CD4-positive, alpha-beta T cell treated with Interleukin-4 for 4 hours (primary cell): ENCODE measurements at regions not wholly inside any gene's neighbourhood (a gene's known extent, or its start where the extent isn't known, plus 50 kb on each side); places are given as distances from the start of the nearest gene placed in this dataset.
"Not testable (repeated sequence)": the region's sequence is repeated elsewhere in the genome, so short reads cannot be mapped to it uniquely, and the experiment has no call there.

Source experiments
- DNase-seq: peaks from one replicate; pipeline ENCODE4 v3.0.0-alpha.2; 2020

GRCh38 chr5:130808691-130809090, 356.4 kb downstream of the HINT1 start:
- DNase-seq, result no peak

DNA sequence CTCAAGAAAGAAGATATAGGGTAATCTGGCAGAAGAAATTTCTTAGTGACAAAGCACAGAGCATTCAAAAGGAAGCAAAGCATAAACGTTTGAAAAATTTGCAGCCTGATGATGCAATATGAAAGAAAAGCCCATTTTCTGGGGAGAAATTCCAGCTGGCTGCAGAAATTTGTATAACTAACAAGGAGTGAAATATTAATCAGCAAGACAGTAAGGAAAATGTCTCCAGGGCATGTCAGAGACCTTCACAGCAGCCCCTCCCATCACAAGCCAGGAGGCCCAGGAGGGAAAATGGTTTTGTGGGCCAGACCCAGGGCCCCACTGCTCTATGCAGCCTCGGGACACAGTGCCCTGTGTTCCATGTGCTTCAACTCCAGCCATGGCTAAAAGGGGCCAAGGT, 359.4 kb downstream of the HINT1 start:
- no peak for DNase-seq

DNA sequence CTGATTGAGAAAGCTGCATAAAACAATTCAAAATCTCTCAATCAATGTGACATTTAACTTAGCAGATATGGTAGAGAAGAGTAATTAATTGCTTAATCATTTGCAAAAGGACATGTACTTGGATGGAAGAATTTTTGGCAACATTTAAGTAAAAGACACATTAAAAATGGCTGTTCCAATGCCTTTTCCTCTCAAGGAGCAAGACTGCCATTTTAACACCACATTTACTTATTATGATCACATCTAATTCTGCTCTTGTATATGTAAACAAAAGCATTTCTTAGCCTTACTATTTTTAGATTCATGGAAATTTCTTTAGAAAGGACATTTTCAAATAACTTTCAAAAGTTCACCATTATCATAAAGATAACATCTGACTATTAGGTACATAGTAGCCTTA, 360.0 kb downstream of the HINT1 start:
- no peak for DNase-seq

DNA sequence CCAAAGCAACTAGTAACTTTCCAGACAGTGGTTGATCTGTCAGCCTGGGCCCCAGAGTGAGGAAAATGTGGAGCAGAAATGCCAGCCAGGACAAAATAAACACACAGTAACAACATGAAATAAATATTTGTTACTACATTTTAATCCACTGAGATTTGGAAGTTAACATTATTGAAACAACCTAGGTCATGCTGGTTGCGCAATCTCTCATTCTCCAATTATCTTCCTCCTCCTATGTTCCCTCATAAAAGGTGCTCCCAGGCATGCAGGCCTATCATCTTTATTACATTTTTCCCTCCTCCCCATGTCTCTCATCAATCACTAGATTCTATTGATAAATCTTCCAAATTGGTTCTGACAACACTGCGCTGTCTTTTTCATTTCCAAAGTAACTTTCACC, 363.1 kb downstream of the HINT1 start:
- no peak for DNase-seq

DNA sequence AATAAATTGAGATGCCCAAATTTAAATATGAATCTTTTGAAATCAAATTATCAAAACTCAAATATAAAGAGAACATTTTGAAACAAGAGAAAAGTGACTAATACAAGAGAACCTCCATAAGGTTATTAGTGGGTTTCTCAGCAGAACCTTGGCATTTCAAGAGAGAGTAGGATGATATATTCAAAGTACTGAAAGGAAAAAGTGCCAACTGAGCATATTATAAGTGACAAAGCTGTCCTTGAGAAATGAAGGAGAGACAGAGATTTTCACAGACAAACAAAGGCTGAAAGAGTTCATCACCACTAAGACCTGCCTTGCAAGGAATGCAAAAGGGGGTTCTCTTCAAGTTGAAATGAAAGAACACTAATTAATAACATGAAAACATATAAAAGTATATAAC, 366.0 kb downstream of the HINT1 start:
- DNase-seq, result no peak

- DNase-seq, result no peak
Measured at GRCh38 chr5:130797303-130797702, 367.8 kb downstream of the HINT1 start.

DNA sequence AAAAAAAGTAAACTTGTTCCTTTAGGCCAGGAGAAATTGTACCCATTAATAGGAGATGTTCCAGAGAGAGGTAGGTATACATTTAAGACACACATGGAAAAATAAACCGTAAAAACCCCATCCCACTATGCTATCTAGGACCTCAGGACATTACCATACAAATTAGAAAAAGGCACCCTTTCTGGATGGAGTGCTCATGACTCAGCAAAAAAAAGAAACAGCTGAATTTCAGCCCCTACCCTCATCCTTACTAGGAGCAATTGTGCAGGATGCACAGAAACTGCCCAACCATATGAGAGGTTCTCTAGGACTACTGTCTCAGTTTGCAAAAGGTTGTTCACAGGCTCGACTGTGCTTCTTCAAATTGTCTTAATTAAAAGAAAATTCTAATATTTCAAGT, 368.2 kb downstream of the HINT1 start:
- no peak for DNase-seq

DNA sequence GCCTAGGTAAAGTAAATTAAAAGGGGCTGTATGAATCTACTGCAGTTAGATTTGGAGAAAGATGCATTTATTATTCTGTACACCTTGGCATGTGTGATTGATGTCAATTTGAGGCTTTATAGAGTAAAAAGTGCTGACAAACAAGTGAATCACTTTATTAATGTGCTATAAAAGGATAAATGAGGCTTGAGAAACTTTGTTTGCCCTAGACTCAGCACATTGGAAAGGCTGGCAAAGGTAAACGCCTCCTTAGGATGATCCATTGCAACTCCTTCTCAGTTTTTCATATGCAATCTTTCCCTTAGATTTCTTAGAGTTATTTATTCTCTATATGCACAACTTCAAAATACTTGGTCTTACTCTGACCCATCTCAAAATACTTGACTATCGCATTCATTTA, 369.0 kb downstream of the HINT1 start:
- DNase-seq, result no peak

GRCh38 chr5:130795037-130795436, 370.0 kb downstream of the HINT1 start:
- no peak for DNase-seq

DNA sequence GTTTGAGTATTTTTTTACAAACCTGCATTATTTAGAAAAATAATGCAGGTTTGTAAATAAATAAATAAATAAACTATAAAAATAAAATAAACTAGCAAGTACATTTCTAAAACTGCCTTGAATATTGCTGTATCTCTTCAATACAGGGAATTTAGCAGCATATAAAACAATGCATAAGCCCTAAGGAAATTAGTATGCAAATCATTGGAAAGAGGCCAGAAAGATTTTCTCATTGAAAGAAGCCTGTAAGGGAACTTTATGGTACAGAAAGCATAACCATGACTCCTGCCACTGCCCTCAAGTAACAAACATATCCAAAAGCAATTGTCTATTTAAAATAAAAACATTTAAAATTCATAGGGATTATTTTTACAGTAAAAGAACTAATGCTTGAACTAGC, 387.3 kb downstream of the HINT1 start:
- DNase-seq, result no peak

DNA sequence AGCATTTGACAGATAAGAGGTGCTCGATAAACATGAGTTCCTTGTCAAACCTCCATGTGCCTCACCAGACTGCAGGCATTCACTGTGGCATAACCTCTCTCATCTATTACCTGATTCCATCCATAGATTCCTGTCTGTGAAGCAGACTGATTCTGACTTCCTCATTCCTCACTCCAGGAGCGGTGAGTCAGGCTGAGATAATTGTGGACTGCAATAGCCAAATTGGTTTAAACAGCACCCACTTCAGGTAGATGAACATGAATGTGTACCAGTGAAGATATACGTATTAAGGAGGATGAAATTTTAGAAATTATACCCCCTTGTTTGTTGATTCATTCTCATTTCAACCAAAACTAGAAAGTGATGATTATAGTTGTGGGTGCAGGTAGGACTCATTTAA, 391.2 kb downstream of the HINT1 start:
- no peak for DNase-seq

DNA sequence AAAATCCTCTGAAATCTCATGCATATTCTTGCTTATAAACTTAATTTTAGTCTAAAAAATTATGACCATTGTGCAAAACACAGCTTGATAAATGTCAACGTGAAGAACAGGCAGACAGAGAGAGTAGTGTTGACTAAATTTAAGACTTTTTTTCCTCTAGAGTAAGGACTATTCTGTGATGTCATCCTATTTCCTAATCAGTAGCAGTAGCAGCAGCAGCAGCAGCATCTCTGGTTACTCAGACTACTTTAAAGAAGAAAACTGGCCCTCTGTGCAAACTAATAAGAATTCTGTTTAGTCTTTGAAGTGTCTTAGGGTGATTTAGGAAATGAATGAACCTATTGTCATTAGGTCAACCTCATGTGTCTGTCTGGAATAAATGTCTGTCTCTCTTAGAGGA, 403.0 kb downstream of the HINT1 start:
- DNase-seq, result no peak

- no peak for DNase-seq
Measured at GRCh38 chr5:130759061-130759460, 406.0 kb downstream of the HINT1 start.

DNA sequence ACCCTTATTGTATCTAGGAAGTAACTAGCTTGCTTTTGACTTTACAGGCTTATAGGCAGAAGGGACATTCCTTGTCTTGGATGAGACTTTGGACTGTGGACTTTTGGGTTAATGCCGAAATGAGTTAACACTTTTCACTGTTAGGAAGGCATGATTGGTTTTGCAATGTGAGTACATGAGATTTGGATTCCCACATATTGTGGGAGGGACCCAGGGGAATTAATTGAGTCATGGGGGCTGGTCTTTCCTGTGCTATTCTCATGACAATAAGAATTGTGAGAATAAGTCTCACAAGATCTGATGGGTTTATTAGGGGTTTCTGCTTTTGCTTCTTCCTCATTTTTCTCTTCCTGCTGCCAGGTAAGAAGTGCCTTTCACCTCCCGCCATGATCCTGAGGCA, 417.5 kb downstream of the HINT1 start:
- no peak for DNase-seq

DNA sequence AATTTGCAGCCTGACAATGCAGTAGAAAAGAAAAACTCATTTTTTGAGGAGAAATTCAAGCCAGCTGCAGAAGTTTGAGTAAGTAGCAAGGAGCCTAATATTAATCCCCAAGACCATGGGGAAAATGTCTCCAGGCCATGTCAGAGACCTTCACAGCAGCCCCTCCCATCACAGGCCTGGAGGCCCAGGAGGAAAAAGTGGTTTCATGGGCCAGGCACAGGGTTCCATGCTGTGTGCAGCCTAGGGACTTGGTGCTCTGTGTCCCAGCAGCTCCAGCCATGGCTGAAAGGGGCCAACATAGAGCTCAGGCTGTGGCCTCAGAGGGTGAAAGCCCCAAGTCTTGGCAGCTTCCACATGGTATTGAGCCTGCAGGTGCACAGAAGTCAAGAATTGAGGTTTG, 418.4 kb downstream of the HINT1 start:
- DNase-seq, result not testable (repeated sequence)

GRCh38 chr5:130743092-130743491, 422.0 kb downstream of the HINT1 start:
- no peak for DNase-seq

GRCh38 chr5:130740047-130740569, 424.9 kb downstream of the HINT1 start:
- no peak for DNase-seq

DNA sequence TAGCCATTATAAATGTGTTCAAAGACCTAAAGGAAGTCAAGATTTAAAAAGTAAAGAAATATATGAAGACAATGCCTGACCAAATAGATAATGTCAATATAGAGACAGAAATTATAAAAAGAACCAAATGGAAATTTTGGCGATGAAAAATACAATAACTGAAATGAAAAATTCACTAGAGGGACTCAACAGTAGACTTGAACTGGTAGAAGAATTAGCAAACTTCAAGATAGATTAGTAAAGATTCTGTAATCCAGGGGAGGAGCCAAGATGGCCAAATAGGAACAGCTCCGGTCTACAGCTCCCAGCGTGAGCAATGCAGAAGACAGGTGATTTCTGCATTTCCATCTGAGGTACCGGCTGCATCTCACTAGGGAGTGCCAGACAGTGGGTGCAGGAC, 433.2 kb downstream of the HINT1 start:
- DNase-seq, result no peak

- no peak for DNase-seq
Measured at GRCh38 chr5:130729541-130729940, 435.5 kb downstream of the HINT1 start.

GRCh38 chr5:130727830-130728229, 437.2 kb downstream of the HINT1 start:
- DNase-seq, result no peak

GRCh38 chr5:130724658-130725057, 440.4 kb downstream of the HINT1 start:
- DNase-seq, result no peak

- no peak for DNase-seq
Measured at GRCh38 chr5:130720355-130720754, 444.7 kb downstream of the HINT1 start.

DNA sequence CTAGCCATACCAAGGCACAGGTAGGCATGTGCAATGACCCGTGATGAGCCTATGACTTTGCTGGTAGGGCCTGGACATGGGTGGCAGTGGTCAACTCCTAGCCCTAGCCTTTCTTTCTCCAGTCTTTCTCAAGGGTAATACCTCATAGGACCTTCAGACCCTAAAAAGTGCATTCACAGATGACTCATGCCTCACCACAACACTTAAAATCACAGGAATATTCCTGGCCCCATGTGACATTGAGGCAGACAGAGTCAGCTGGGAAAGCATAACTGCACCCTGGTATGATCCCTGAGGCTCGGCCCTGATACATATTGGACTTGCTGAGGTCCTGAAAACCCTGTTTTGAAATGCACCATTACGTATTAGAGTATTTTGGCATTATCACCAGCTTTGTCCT, 449.5 kb downstream of the HINT1 start:
- DNase-seq, result no peak

DNA sequence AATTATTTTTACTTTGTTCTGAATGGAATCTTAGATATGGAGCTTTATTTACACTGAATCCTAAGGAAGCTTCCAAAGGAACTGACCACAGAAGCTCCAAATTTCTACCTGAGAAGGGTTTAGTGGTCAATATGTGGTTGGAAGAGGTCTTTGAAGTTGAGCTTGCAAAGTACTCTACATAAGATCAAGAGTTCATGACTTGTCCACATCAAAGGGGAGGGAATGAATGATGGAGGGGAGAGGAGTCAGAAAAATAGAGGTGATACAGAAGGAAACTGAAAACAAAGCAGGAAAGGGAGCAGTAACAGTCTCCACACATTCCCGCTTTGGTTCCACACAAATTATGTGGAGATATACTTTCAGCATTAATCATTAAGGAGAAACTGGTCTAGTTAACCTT, 450.9 kb downstream of the HINT1 start:
- DNase-seq, result no peak

DNA sequence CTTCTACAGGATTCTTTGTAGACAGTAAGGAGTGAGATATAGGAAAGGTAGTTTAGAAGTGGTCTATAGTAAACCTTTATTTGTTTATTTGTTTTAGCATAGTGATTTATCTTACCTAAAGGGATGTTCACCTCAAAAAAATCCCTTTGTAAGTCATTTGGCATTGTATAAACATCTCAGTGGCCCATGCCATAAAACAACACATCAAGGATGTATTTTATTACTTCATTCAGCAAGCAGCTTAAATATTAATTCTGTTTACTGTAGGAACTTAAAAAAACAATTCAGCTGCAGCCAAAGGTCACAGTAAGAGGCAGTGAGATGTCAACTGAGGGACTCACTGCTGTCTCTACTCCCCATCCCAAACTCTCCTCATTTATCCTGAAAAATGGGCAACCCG, 452.7 kb downstream of the HINT1 start:
- DNase-seq, result no peak

GRCh38 chr5:130710596-130710995, 454.5 kb downstream of the HINT1 start:
- DNase-seq, result no peak
